ENCODE measurements at regions not wholly inside any gene's neighbourhood (a gene's known extent, or its start where the extent isn't known, plus 50 kb on each side); places are given as distances from the start of the nearest gene placed in this dataset.

DNA sequence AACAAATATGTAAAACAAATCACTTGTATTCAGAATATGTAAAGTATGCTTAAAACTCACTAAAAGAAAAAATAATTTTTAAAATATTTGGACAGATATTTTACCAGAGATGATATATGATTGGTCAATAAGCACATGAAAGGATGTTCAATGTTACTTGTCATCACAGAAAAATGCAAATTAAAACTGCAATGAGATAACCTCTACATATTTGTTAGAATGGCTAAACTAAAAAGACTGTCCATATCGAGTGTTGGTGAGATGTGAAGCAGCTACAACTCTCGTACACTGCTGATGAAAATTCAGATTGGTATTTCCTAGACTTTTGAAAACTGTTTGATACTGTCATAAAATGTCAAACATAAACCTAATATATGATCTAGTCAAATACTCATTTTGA is 685.1 kb downstream of the DTWD2 start:
- TF ChIP-seq JUN (IDR thresholded peaks at IDR 0.05; ENCODE audit: borderline replicate concordance, insufficient read depth, insufficient read length, low read depth): no peak
- TF ChIP-seq, protein P1, sequence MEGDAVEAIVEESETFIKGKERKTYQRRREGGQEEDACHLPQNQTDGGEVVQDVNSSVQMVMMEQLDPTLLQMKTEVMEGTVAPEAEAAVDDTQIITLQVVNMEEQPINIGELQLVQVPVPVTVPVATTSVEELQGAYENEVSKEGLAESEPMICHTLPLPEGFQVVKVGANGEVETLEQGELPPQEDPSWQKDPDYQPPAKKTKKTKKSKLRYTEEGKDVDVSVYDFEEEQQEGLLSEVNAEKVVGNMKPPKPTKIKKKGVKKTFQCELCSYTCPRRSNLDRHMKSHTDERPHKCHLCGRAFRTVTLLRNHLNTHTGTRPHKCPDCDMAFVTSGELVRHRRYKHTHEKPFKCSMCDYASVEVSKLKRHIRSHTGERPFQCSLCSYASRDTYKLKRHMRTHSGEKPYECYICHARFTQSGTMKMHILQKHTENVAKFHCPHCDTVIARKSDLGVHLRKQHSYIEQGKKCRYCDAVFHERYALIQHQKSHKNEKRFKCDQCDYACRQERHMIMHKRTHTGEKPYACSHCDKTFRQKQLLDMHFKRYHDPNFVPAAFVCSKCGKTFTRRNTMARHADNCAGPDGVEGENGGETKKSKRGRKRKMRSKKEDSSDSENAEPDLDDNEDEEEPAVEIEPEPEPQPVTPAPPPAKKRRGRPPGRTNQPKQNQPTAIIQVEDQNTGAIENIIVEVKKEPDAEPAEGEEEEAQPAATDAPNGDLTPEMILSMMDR (IDR thresholded peaks at IDR 0.05; ENCODE audit: extremely low read depth in 1 of 2, insufficient read depth in 1 of 2, low read depth in 1 of 2, low read length in 2 of 2): no peak
- no peak for TF ChIP-seq POLR2A (IDR thresholded peaks at IDR 0.05; ENCODE audit: low read depth, low read length)
